HCT116 (cell line): ENCODE measurements at regions not wholly inside any gene's neighbourhood (a gene's known extent, or its start where the extent isn't known, plus 50 kb on each side); places are given as distances from the start of the nearest gene placed in this dataset.

Experiments
- ATAC-seq: fragments of 200-7000 bp; cut with Tn5 transposase; 2 replicates; pipeline ENCODE4 v1.9.1; 2020; ENCODE audit warnings: mild to moderate bottlenecking, moderate library complexity
- BruUV-seq: library from RNA; stranded (reverse); fragments of 400-500 nt; replicated peaks from 2 replicates; lab custom pipeline; 2021; lab: Mats Ljungman, UMichigan
- CTCF ChIA-PET: fragments of 300-600 bp; sonication (Branson Sonifier 250); formaldehyde crosslinking; loops from one replicate; lab custom pipeline; 2021; ENCODE audit warnings: antibody characterized with exemption; lab: Charles Lee
- POLR2A ChIA-PET: fragments of 300-600, 350-600 bp; sonication (Branson Sonifier 250); formaldehyde crosslinking; loops from one replicate; lab custom pipeline; 2021; ENCODE audit warnings: antibody characterized with exemption; lab: Charles Lee
- RAD21 ChIA-PET, 2 experiments: fragments of 300-600 bp; sonication (Branson Sonifier 250); formaldehyde crosslinking; loops; one replicate each; lab custom pipeline; 2023; ENCODE audit warnings: low total read pairs in 2 of 2; ENCODE audit not compliant: uncharacterized antibody in 2 of 2, unreplicated experiment in 2 of 2, low non-redundant PET in 1 of 2; lab: Charles Lee
- DNase-seq: peaks from one replicate; pipeline ENCODE4 v3.0.0-alpha.2; 2010; ENCODE audit warnings: low read depth, low spot score
- H2AFZ ChIP-seq: fragments of 200-600 bp; shearing (Covaris generic), sonication (generic); 2 replicates; pipeline ENCODE4 v1.6.1; 2017; ENCODE audit warnings: low read depth, mixed run types, mixed read lengths, antibody characterized with exemption, low read length; ENCODE audit not compliant: poor library complexity, severe bottlenecking
- H3K27ac ChIP-seq: 2 replicates; pipeline ENCODE4 v1.5.1; 2012; ENCODE audit warnings: low read depth, low read length
- H3K27me3 ChIP-seq: fragments of 200-600 bp; sonication (generic); 2 replicates; pipeline ENCODE4 v1.6.1; 2016; ENCODE audit warnings: mixed run types, low read length, mixed read lengths; ENCODE audit not compliant: insufficient read depth
- H3K36me3 ChIP-seq, 2 experiments: fragments of 200-500 bp in 1 of 2; fragments of 200-600 bp in 1 of 2; sonication (Bioruptor generic) in 1 of 2; sonication (generic) in 1 of 2; 2 replicates each; pipeline versions ENCODE4 v1.5.1 to v1.6.1; 2014 to 2016; ENCODE audit warnings: low read length in 2 of 2, inconsistent platforms in 1 of 2, mixed read lengths in 1 of 2, mixed run types in 1 of 2; ENCODE audit not compliant: insufficient read depth in 2 of 2, control insufficient read depth in 1 of 2
- H3K4me1 ChIP-seq, 2 experiments: fragments of 200-600 bp in 1 of 2; sonication (generic) in 1 of 2; 2 replicates each; pipeline versions ENCODE4 v1.5.1 to v1.6.1; 2012 to 2017; ENCODE audit warnings: low read length in 2 of 2, inconsistent platforms in 1 of 2, mild to moderate bottlenecking in 1 of 2, mixed read lengths in 1 of 2, mixed run types in 1 of 2, moderate library complexity in 1 of 2; ENCODE audit not compliant: insufficient read depth in 2 of 2, control insufficient read depth in 1 of 2
- H3K4me2 ChIP-seq: fragments of 200-600 bp; sonication (generic); 2 replicates; pipeline ENCODE4 v1.6.1; 2017; ENCODE audit warnings: mixed run types, low read length, mixed read lengths
- H3K4me3 ChIP-seq, 2 experiments: fragments of 200-600 bp in 1 of 2; sonication (generic) in 1 of 2; replicated peaks in 1 of 2; 2 replicates each; pipeline ENCODE4 v1.5.1; 2011 to 2016; ENCODE audit warnings: low read length in 2 of 2, control low read depth in 1 of 2, low read depth in 1 of 2, mild to moderate bottlenecking in 1 of 2, mixed read lengths in 1 of 2, mixed run types in 1 of 2
- H3K79me2 ChIP-seq: fragments of 200-600 bp; sonication (generic); 2 replicates; pipeline ENCODE4 v1.6.1; 2017; ENCODE audit warnings: mild to moderate bottlenecking, mixed run types, low read length, moderate library complexity, mixed read lengths; ENCODE audit not compliant: insufficient read depth
- H3K9ac ChIP-seq: fragments of 200-600 bp; sonication (generic); 2 replicates; pipeline ENCODE4 v1.6.1; 2016; ENCODE audit warnings: low read length, mixed read lengths
- H3K9me2 ChIP-seq: fragments of 200-600 bp; sonication (generic), shearing (Covaris generic); 2 replicates; pipeline ENCODE4 v1.6.1; 2017; ENCODE audit warnings: mixed run types, mild to moderate bottlenecking, moderate library complexity; ENCODE audit not compliant: insufficient read depth
- H3K9me3 ChIP-seq, 2 experiments: fragments of 200-500 bp in 1 of 2; fragments of 200-600 bp in 1 of 2; sonication (Bioruptor generic) in 1 of 2; sonication (generic) in 1 of 2; 2 replicates each; pipeline ENCODE4 v1.6.1; 2014 to 2017; ENCODE audit warnings: low read length in 2 of 2, mixed read lengths in 2 of 2, inconsistent platforms in 1 of 2, low read depth in 1 of 2, mild to moderate bottlenecking in 1 of 2, mixed run types in 1 of 2, moderate library complexity in 1 of 2; ENCODE audit not compliant: control insufficient read depth in 1 of 2, insufficient read depth in 1 of 2
- H4K20me1 ChIP-seq: fragments of 200-600 bp; sonication (generic), shearing (Covaris generic); 2 replicates; pipeline ENCODE4 v1.6.1; 2017; ENCODE audit warnings: mixed run types, mild to moderate bottlenecking, moderate library complexity; ENCODE audit not compliant: insufficient read depth
- CBX3 ChIP-seq: IDR thresholded peaks from 2 replicates; pipeline ENCODE4 v1.6.1; 2012; ENCODE audit warnings: low read depth
- CEBPB ChIP-seq: IDR thresholded peaks from 2 replicates; pipeline ENCODE4 v1.6.1; 2012; ENCODE audit warnings: low read depth
- EGR1 ChIP-seq: IDR thresholded peaks from 2 replicates; pipeline ENCODE4 v1.6.1; 2012; ENCODE audit warnings: low read depth
- JUND ChIP-seq: IDR thresholded peaks from 2 replicates; pipeline ENCODE4 v1.6.1; 2012
- POLR2A ChIP-seq: IDR thresholded peaks from 2 replicates; pipeline ENCODE4 v1.7.0; 2011; ENCODE audit warnings: borderline replicate concordance; ENCODE audit not compliant: insufficient read depth, insufficient read length; ENCODE audit errors: extremely low read depth
- POLR2AphosphoS5 ChIP-seq: IDR thresholded peaks from 2 replicates; pipeline ENCODE4 v1.6.1; 2011; ENCODE audit warnings: mild to moderate bottlenecking, low read depth, low read length, moderate library complexity
- YY1 ChIP-seq: IDR thresholded peaks from 2 replicates; pipeline ENCODE4 v1.6.1; 2011; ENCODE audit warnings: low read length, low read depth, moderate library complexity, mild to moderate bottlenecking; ENCODE audit not compliant: insufficient replicate concordance; ENCODE audit errors: extremely low read depth
- ZNF274 ChIP-seq: fragments of 200-500 bp; sonication (Bioruptor generic); IDR thresholded peaks from 2 replicates; pipeline ENCODE4 v1.6.1; 2014; ENCODE audit warnings: mild to moderate bottlenecking, low read depth, low read length, inconsistent platforms
- intact Hi-C: fragments of 100-400 bp; cut with micrococcal nuclease; formaldehyde crosslinking; loops from 2 replicates; pipeline ENCODE4 v1.10.0; 2022
- TF ChIP-seq, protein P1 (sequence below): IDR thresholded peaks from 2 replicates; pipeline ENCODE4 v1.6.1; 2011; ENCODE audit warnings: mild to moderate bottlenecking, low read length, moderate library complexity; ENCODE audit not compliant: insufficient replicate concordance; ENCODE audit errors: extremely low read depth
- TF ChIP-seq, protein P2 (sequence below): IDR thresholded peaks from 2 replicates; pipeline ENCODE4 v1.6.1; 2012; ENCODE audit warnings: low read depth
- TF ChIP-seq, protein P3 (sequence below): IDR thresholded peaks from 2 replicates; pipeline ENCODE4 v1.6.1; 2012
- TF ChIP-seq, protein P4 (sequence below), 3 experiments: fragments of 200-600 bp in 1 of 3; sonication (generic) in 1 of 3; IDR thresholded peaks in 2 of 3; conservative IDR thresholded peaks in 1 of 3; 2 replicates each; pipeline ENCODE4 v1.5.1; 2012 to 2017; ENCODE audit warnings: low read depth in 2 of 3, low read length in 2 of 3, antibody characterized with exemption in 1 of 3, borderline replicate concordance in 1 of 3, control low read depth in 1 of 3, mild to moderate bottlenecking in 1 of 3, mixed read lengths in 1 of 3, mixed run types in 1 of 3, moderate library complexity in 1 of 3; ENCODE audit not compliant: insufficient read depth in 1 of 3
- TF ChIP-seq, protein P5 (sequence below): IDR thresholded peaks from 2 replicates; pipeline ENCODE4 v1.6.1; 2012

DNA sequence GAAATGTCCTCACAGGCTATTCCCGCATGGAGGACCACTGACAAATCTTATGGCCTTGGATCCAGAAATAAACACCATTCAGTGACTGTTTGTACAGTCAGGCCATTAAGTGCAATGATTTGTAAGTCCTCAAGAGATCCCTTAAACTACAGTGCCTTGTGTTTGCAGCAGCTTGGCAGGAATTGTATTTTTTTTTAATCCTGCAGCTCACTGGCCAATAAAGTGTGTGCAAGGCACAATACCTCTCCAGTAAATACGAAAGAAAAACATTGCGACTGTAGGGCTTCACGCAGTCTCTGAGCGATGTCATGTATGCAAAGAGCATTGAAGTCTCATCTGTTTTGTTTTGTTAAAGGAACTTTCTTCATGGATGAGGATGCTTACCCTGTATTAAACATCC lies 74.2 kb upstream of the TUSC1 start:
- ChIA-PET RAD21 (no interaction called here), CTCF (no interaction called here), POLR2A (no interaction called here)
- H3K36me3 ChIP-seq: no peaks in the 10 kb centered on the region
- no peak overlapping the region for H3K9ac ChIP-seq
- no peak overlapping the region for H2AFZ ChIP-seq
- H3K4me2 ChIP-seq: no peak overlapping the region
- no peaks in the 10 kb centered on the region for H3K4me1 ChIP-seq
- DNase-seq: no peak
- TF ChIP-seq POLR2A (no peak), YY1 (no peak), POLR2AphosphoS5 (no peak), JUND (no peak), CBX3 (no peak), EGR1 (no peak), ZNF274 (no peak), CEBPB (no peak)
- TF ChIP-seq, protein P1, sequence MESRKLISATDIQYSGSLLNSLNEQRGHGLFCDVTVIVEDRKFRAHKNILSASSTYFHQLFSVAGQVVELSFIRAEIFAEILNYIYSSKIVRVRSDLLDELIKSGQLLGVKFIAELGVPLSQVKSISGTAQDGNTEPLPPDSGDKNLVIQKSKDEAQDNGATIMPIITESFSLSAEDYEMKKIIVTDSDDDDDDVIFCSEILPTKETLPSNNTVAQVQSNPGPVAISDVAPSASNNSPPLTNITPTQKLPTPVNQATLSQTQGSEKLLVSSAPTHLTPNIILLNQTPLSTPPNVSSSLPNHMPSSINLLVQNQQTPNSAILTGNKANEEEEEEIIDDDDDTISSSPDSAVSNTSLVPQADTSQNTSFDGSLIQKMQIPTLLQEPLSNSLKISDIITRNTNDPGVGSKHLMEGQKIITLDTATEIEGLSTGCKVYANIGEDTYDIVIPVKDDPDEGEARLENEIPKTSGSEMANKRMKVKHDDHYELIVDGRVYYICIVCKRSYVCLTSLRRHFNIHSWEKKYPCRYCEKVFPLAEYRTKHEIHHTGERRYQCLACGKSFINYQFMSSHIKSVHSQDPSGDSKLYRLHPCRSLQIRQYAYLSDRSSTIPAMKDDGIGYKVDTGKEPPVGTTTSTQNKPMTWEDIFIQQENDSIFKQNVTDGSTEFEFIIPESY: no peak
- TF ChIP-seq, protein P2, sequence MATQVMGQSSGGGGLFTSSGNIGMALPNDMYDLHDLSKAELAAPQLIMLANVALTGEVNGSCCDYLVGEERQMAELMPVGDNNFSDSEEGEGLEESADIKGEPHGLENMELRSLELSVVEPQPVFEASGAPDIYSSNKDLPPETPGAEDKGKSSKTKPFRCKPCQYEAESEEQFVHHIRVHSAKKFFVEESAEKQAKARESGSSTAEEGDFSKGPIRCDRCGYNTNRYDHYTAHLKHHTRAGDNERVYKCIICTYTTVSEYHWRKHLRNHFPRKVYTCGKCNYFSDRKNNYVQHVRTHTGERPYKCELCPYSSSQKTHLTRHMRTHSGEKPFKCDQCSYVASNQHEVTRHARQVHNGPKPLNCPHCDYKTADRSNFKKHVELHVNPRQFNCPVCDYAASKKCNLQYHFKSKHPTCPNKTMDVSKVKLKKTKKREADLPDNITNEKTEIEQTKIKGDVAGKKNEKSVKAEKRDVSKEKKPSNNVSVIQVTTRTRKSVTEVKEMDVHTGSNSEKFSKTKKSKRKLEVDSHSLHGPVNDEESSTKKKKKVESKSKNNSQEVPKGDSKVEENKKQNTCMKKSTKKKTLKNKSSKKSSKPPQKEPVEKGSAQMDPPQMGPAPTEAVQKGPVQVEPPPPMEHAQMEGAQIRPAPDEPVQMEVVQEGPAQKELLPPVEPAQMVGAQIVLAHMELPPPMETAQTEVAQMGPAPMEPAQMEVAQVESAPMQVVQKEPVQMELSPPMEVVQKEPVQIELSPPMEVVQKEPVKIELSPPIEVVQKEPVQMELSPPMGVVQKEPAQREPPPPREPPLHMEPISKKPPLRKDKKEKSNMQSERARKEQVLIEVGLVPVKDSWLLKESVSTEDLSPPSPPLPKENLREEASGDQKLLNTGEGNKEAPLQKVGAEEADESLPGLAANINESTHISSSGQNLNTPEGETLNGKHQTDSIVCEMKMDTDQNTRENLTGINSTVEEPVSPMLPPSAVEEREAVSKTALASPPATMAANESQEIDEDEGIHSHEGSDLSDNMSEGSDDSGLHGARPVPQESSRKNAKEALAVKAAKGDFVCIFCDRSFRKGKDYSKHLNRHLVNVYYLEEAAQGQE: no peak
- TF ChIP-seq, protein P3, sequence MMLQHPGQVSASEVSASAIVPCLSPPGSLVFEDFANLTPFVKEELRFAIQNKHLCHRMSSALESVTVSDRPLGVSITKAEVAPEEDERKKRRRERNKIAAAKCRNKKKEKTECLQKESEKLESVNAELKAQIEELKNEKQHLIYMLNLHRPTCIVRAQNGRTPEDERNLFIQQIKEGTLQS: no peak
- TF ChIP-seq, protein P4, sequence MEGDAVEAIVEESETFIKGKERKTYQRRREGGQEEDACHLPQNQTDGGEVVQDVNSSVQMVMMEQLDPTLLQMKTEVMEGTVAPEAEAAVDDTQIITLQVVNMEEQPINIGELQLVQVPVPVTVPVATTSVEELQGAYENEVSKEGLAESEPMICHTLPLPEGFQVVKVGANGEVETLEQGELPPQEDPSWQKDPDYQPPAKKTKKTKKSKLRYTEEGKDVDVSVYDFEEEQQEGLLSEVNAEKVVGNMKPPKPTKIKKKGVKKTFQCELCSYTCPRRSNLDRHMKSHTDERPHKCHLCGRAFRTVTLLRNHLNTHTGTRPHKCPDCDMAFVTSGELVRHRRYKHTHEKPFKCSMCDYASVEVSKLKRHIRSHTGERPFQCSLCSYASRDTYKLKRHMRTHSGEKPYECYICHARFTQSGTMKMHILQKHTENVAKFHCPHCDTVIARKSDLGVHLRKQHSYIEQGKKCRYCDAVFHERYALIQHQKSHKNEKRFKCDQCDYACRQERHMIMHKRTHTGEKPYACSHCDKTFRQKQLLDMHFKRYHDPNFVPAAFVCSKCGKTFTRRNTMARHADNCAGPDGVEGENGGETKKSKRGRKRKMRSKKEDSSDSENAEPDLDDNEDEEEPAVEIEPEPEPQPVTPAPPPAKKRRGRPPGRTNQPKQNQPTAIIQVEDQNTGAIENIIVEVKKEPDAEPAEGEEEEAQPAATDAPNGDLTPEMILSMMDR (IDR thresholded peaks at IDR 0.05 in 2 of 3, conservative IDR thresholded peaks at IDR 0.05 in 1 of 3; ENCODE audit: borderline replicate concordance in 1 of 3, insufficient read depth in 1 of 3, low read depth in 2 of 3, low read length in 2 of 3): no peak
- TF ChIP-seq, protein P5, sequence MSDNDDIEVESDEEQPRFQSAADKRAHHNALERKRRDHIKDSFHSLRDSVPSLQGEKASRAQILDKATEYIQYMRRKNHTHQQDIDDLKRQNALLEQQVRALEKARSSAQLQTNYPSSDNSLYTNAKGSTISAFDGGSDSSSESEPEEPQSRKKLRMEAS: no peak
- intact Hi-C loops: no loop called here
- no peak for ATAC-seq
- peaks cover 0 to 24% of the 10 kb centered on the region in 2 experiments; a peak in 2 of 4 replicates for H3K9me3 ChIP-seq
- H3K79me2 ChIP-seq: no peaks in the 10 kb centered on the region
- H4K20me1 ChIP-seq: no peaks in the 10 kb centered on the region
- no peak overlapping the region for H3K27ac ChIP-seq
- H3K9me2 ChIP-seq: no peaks in the 10 kb centered on the region
- BruUV-seq: no TSS peak
- H3K27me3 ChIP-seq: no peaks in the 10 kb centered on the region
- H3K4me3 ChIP-seq: no peak overlapping the region
